ENCODE measurements at regions not wholly inside any gene's neighbourhood (a gene's known extent, or its start where the extent isn't known, plus 50 kb on each side); places are given as distances from the start of the nearest gene placed in this dataset.

- no peak for TF ChIP-seq CTCF (IDR thresholded peaks at IDR 0.05; ENCODE audit: low read depth, low read length)
- no peak for DNase-seq (ENCODE audit: extremely low read depth, low read depth)
Measured at GRCh38 chr12:68422956-68423574, 90.9 kb upstream of the MDM1 start.

GRCh38 chr12:68425998-68426397 lies 93.8 kb upstream of the MDM1 start:
- DNase-seq (ENCODE audit: extremely low read depth, low read depth), result no peak
- no peak for TF ChIP-seq CTCF (IDR thresholded peaks at IDR 0.05; ENCODE audit: low read depth, low read length)

- DNase-seq (ENCODE audit: extremely low read depth, low read depth), result no peak
Measured at GRCh38 chr12:68428211-68428610, 96.0 kb upstream of the MDM1 start.

GRCh38 chr12:68428724-68429501 lies 96.8 kb upstream of the MDM1 start:
- DNase-seq (ENCODE audit: extremely low read depth, low read depth), result no peak
- no peak for TF ChIP-seq CTCF (IDR thresholded peaks at IDR 0.05; ENCODE audit: low read depth, low read length)

More at GRCh38 chr12:68428211-68428610, 96.0 kb upstream of the MDM1 start:
- TF ChIP-seq CTCF (IDR thresholded peaks at IDR 0.05; ENCODE audit: low read depth, low read length), result no peak

GRCh38 chr12:68429696-68430095 lies 97.5 kb upstream of the MDM1 start:
- DNase-seq (ENCODE audit: extremely low read depth, low read depth), result no peak
- TF ChIP-seq CTCF (IDR thresholded peaks at IDR 0.05; ENCODE audit: low read depth, low read length), result no peak

- no peak for TF ChIP-seq CTCF (IDR thresholded peaks at IDR 0.05; ENCODE audit: low read depth, low read length)
- no peak for DNase-seq (ENCODE audit: extremely low read depth, low read depth)
Measured at GRCh38 chr12:68431786-68432185, 99.6 kb upstream of the MDM1 start.

- no peak for TF ChIP-seq CTCF (IDR thresholded peaks at IDR 0.05; ENCODE audit: low read depth, low read length)
- no peak for DNase-seq (ENCODE audit: extremely low read depth, low read depth)
Measured at GRCh38 chr12:68432622-68433021, 100.5 kb upstream of the MDM1 start.
